IPS-20b (cell line): ENCODE measurements at regions not wholly inside any gene's neighbourhood (a gene's known extent, or its start where the extent isn't known, plus 50 kb on each side); places are given as distances from the start of the nearest gene placed in this dataset.

Source experiments
- H3K27ac ChIP-seq: one replicate; pipeline ENCODE4 v1.5.1; 2013; ENCODE audit warnings: low read length
- H3K27me3 ChIP-seq: 2 replicates; pipeline ENCODE4 v1.6.1; 2013; ENCODE audit warnings: mild to moderate bottlenecking, low read length, inconsistent platforms; ENCODE audit not compliant: insufficient read depth
- H3K36me3 ChIP-seq: 2 replicates; pipeline ENCODE4 v1.6.1; 2013; ENCODE audit warnings: low read depth, mild to moderate bottlenecking, inconsistent platforms, low read length, moderate library complexity; ENCODE audit not compliant: insufficient read depth
- H3K4me1 ChIP-seq: 2 replicates; pipeline ENCODE4 v1.6.1; 2013; ENCODE audit warnings: mild to moderate bottlenecking, control low read depth, inconsistent platforms, low read length, moderate library complexity; ENCODE audit not compliant: insufficient read depth
- H3K4me3 ChIP-seq: 2 replicates; pipeline ENCODE4 v1.5.1; 2013; ENCODE audit warnings: mild to moderate bottlenecking, low read length, inconsistent platforms
- H3K9ac ChIP-seq: 2 replicates; pipeline ENCODE4 v1.6.1; 2013; ENCODE audit warnings: low read depth, mild to moderate bottlenecking, inconsistent platforms, low read length, moderate library complexity
- H3K9me3 ChIP-seq: 2 replicates; pipeline ENCODE4 v1.6.1; 2013; ENCODE audit warnings: mild to moderate bottlenecking, low read depth, low read length, inconsistent platforms; ENCODE audit not compliant: insufficient read depth

DNA sequence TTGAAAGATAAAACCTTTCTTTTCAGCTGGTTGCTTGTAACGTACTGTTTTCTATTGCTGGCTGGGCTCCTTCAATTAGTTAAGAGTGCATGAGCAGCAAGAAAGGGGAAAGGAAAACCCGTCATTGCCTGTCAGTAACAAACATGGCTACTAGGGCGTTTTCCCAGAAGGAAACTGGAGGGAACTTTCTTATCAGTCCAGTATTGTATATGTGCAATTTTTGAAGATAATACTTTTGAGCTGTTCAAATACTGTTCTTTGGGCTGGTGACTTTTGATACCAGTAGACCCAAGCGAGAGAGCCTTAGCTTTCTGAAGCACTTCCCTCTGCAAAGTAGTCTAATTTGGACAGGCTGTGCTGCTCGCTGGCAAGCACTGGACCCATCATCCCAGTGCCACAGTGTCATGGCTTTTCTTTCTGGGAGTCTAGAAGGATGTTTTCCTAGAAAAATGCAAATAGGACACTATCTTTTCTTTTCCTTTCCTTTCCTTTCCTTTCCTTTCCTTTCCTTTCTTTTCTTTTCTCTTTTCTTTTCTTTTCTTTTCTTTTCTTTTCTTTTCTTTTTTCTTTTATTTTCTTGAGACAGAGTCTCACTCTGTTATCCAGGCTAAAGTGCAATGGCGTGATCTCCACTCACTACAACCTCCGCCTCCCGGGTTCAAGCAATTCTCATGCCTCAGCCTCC lies 149.9 kb upstream of the SMIM23 start:
- Histone ChIP-seq H3K4me3 (no peak overlapping the region), H3K9ac (no peak overlapping the region), H3K27me3 (peaks cover 8% of the 10 kb centered on the region), H3K36me3 (no peaks in the 10 kb centered on the region), H3K4me1 (no peaks in the 10 kb centered on the region), H3K9me3 (no peaks in the 10 kb centered on the region), H3K27ac (no peak overlapping the region)

DNA sequence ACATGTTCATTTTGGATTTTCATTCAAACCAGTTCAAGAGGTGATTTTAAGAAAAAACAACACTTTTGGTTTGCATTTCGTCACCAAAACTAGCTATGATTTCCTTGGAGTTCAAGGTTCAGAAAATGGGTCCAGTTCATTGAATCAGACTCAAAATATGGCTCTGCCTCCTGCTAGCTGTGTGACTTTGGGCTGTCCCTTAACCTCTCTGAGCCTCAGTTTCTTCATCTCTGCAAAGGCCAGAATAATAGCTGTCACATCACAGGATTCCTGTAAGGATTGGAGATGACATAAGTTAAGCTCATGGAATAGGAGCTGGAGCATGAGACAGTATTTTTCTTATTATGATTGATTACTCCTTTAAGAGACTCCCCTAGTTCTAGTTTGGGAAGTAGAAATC lies 147.8 kb upstream of the SMIM23 start:
- Histone ChIP-seq H3K9ac (no peak overlapping the region), H3K27me3 (no peaks in the 10 kb centered on the region), H3K4me1 (no peaks in the 10 kb centered on the region), H3K36me3 (no peaks in the 10 kb centered on the region), H3K4me3 (no peak overlapping the region), H3K9me3 (no peaks in the 10 kb centered on the region), H3K27ac (no peak overlapping the region)

DNA sequence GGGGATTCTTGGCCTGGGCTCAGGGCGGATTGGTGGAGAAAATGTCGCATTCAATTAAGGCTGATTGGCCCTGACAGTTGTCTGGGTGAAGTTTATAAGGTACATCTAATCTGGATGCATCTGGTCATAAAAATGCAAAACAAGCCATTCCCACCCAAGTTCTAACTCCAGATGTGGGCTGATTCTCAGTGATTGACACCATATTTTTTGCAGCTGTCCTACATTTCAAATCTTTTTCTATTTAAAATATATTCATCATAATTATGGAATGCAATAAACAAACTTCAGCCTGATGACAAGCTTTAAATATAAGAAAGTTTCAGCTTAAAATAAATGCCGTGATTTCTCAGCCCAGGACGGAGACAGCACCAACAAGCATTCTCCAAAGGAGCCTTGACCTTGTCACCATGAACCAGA lies 146.4 kb upstream of the SMIM23 start:
- Histone ChIP-seq H3K27me3 (no peaks in the 10 kb centered on the region), H3K4me1 (no peaks in the 10 kb centered on the region), H3K36me3 (no peaks in the 10 kb centered on the region), H3K9me3 (no peaks in the 10 kb centered on the region), H3K27ac (no peak overlapping the region), H3K4me3 (no peak overlapping the region), H3K9ac (no peak overlapping the region)

DNA sequence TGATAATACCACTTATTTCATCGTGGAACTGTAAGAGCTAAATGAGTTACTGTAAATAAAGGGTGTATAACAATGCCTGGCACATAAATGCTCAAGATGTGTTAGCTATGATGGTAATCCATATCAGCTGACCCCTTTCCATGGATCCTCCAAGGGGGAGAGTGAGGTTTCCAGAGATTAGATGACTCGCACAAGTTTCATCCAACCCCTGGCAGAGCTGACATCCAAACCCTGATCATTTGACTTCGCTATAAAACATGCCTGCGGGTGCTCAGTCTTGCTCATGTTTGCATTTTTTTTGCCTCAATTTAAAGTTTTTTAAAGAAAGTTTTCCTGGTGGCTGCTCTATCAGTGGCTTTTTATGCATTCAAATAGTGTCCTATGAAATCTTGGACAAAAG lies 145.7 kb upstream of the SMIM23 start:
- H3K27me3 ChIP-seq, result no peaks in the 10 kb centered on the region
- H3K9me3 ChIP-seq, result no peaks in the 10 kb centered on the region
- peaks cover 5% of the 10 kb centered on the region for H3K4me1 ChIP-seq
- no peak overlapping the region for H3K4me3 ChIP-seq
- H3K27ac ChIP-seq, result no peak overlapping the region
- H3K36me3 ChIP-seq, result no peaks in the 10 kb centered on the region
- no peak overlapping the region for H3K9ac ChIP-seq

DNA sequence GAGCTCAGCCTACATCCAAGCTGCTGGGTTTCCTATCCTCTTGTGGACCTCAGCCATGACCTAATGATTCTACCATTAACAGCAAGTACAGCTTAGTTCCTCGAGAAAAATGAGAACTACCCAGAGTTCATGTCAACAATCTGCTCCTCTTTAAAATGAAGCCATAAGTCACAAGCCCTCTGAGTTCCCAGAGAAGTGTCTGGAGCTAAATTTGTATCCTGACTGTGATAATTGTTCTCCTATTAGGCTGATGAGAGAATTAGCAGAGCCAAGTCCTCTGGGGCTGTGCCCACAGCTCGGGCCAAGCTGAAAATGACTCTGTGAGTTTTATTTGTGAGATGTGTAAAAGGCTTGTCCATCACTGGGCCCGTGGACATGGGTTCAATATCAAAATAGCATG lies 145.1 kb upstream of the SMIM23 start:
- no peaks in the 10 kb centered on the region for H3K9me3 ChIP-seq
- no peak overlapping the region for H3K27ac ChIP-seq
- no peak overlapping the region for H3K9ac ChIP-seq
- H3K4me3 ChIP-seq, result no peak overlapping the region
- no peaks in the 10 kb centered on the region for H3K27me3 ChIP-seq
- H3K4me1 ChIP-seq, result peaks cover 10% of the 10 kb centered on the region
- H3K36me3 ChIP-seq, result no peaks in the 10 kb centered on the region

DNA sequence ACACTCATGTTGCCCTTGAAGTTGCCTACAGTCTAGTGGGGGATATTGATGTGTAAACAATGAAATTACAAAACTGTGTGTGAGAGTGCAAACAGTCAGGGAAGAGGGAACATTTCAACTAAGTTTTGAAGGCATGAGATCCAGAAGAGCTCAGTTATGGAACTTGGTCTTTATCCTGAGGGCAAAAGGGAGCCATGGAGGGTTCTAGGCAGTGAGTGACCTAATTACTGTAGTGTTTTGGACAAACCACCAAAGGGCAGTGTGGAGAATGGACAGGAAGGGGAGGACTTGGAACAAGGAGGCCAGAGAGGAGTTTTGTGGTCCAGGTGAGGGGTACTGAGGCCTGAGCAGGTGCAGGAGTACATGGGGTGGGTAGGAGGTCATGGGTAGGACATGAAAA lies 143.7 kb upstream of the SMIM23 start:
- Histone ChIP-seq H3K4me1 (peaks cover 18% of the 10 kb centered on the region), H3K9ac (no peak overlapping the region), H3K27ac (no peak overlapping the region), H3K4me3 (no peak overlapping the region), H3K27me3 (no peaks in the 10 kb centered on the region), H3K36me3 (no peaks in the 10 kb centered on the region), H3K9me3 (no peaks in the 10 kb centered on the region)

DNA sequence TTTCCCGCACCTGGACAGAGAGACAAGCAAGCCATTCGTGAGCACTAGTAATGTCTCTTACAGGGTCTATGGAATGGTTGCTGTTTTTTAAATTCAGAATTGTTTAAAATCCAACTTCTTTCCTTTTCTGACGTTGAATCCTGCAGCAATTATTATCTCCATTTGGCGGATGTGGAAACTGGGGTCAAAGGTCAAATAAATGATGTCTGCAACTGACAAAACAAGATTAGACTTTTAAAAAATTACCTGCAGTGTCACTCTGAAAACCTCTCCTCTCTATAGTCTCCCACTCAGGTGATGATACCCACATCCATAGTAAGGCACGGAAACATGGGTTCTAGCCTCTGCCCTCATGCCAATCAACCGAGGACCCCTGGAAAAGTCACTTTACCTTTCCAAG lies 142.7 kb upstream of the SMIM23 start:
- Histone ChIP-seq H3K27ac (no peak overlapping the region), H3K4me1 (peaks cover 18% of the 10 kb centered on the region), H3K4me3 (no peak overlapping the region), H3K9ac (no peak overlapping the region), H3K9me3 (no peaks in the 10 kb centered on the region), H3K36me3 (no peaks in the 10 kb centered on the region), H3K27me3 (no peaks in the 10 kb centered on the region)

DNA sequence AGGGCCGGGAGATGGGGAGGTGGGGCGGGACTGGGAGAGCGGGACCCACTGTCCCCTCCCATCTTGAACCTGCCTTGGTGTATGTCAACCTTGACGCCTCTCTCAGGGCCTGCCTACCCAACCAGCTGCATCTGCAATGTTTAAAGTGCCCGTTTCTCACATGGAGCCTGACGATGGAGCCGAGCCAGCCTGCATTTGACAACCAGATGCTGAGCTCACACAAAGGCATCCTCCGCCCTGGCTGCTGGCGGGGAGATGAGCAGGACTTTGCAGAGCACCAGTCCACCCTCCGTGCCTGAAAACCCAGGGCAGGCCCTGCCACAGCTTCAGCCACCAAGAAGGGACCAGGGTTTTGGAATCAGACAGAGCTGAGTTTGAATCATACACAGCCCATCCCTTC lies 141.1 kb upstream of the SMIM23 start:
- Histone ChIP-seq H3K9ac (no peak overlapping the region), H3K4me3 (no peak overlapping the region), H3K27me3 (no peaks in the 10 kb centered on the region), H3K9me3 (no peaks in the 10 kb centered on the region), H3K36me3 (no peaks in the 10 kb centered on the region), H3K27ac (no peak overlapping the region), H3K4me1 (peaks cover 18% of the 10 kb centered on the region)

DNA sequence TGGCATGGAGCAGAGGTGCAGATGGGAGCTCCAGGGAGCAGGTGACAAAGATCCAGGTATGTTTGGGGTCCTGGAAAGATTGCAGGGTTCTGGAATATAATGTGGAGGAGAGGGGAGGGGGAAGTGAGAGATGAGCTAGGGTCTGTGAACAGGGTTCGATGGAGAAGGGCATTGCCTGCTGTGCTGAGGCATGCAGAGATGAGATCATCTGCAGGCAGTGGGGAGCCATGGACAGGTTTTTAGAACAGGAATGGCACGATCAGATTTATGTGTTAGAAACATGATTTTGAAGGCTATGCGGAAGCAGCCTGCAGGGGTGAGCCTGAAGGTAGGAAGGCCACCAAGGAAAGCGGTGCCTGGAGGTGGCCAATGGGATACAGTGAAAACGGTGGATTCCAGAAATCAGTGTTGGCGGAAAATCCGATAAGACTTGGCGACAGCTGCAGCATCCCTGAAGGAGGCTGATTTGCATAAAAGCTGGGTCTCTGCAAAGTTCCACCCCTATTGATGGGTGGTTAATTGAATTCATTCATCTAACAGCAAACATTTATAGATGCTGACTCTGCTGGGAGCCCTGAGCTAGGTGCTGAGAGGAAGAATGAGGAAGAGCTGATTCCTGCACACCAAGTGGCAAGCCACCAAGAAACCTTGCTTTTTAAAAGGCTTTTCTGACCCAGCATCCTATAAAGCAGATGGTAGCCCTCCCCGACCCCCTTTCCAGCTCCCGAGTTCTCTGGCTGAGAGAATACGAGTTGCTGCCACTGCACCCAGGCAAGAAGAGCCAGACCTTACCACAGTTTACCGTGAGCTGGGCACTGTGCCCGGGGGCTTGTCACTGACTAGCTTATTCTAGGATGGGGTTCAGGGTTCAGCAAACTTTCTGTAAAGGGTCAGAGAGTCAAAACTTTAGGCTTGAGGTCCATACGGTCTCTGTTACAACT lies 139.2 kb upstream of the SMIM23 start:
- no peaks in the 10 kb centered on the region for H3K36me3 ChIP-seq
- no peak overlapping the region for H3K27ac ChIP-seq
- no peaks in the 10 kb centered on the region for H3K9me3 ChIP-seq
- H3K4me3 ChIP-seq, result no peak overlapping the region
- peaks cover 18% of the 10 kb centered on the region for H3K4me1 ChIP-seq
- no peak overlapping the region for H3K9ac ChIP-seq
- no peaks in the 10 kb centered on the region for H3K27me3 ChIP-seq

DNA sequence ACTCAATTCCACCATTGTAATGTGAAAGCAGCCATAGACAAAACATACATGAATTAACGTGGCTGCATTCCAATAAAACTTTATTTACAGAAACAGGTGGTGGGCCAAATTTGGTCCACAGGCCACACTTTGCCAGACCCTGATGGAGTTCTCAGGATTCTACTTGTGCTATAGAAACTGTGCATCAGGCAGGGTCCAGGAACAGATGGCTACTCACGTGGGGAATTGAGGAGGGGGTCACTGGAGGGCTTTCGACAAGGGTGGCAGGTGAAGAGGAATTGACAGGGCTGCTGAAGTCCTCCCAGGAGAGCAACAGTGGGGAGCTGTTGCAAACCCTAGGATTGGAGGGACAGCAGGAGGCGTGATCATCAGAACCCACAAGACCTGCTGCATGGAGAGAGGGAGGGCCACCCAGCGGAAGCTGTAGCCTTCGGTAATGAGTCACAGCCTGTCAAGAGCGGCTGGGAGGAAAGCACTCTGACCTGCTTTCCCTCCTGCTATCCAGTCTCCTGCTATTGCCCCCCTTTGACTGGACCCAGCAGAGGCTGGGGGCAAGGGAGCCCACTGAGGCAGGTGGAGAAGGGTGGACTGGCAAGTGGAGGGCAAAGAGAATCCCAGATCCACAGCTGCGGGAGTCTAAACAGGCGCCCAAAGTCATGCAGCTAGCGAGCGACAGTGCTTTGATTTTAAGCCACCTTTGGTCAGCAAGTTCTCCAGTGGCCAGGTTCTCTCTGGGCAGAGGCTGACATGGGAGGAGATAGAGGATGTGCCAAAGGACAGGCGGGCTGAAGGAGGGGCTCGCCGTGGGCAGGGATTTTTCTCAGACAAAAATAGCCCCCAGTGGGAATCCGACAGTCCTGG lies 138.3 kb upstream of the SMIM23 start:
- Histone ChIP-seq H3K9me3 (no peaks in the 10 kb centered on the region), H3K9ac (no peak overlapping the region), H3K4me3 (no peak overlapping the region), H3K27me3 (no peaks in the 10 kb centered on the region), H3K27ac (no peak overlapping the region), H3K4me1 (peaks cover 18% of the 10 kb centered on the region), H3K36me3 (no peaks in the 10 kb centered on the region)

DNA sequence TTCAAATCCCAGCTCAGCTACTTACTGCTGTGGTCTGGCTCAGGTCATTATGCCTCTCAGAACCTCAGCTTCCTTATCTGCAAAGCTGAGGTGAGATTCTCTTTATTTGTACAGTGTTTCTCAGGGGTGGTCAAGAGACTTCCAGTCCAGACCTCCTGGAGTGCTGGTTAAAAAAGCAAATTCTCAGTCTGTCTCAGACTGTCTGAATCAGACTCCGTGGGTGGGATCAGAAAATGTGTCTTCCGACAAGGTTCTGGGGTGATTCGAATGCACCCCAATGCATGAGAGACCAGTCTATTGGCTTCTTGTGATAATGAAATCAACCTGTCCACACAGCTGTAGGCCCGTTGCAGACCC lies 137.7 kb upstream of the SMIM23 start:
- Histone ChIP-seq H3K9ac (no peak overlapping the region), H3K36me3 (no peaks in the 10 kb centered on the region), H3K27ac (no peak overlapping the region), H3K9me3 (no peaks in the 10 kb centered on the region), H3K4me1 (peaks cover 18% of the 10 kb centered on the region), H3K4me3 (no peak overlapping the region), H3K27me3 (no peaks in the 10 kb centered on the region)
